DMS53 treated with DMSO at 0.1 percent for 48 hours (cell line): ENCODE measurements at regions not wholly inside any gene's neighbourhood (a gene's known extent, or its start where the extent isn't known, plus 50 kb on each side); places are given as distances from the start of the nearest gene placed in this dataset.

Experiments used
- DNase-seq: peaks from one replicate; lab custom pipeline; 2025; ENCODE audit not compliant: unreplicated experiment; lab: John Stamatoyannopoulos, UW

- DNase-seq, result no peak
These were observed 278.3 kb downstream of the RBM43 start for GRCh38 chr2:150983314-150983897.

GRCh38 chr2:150981826-150982225, 279.8 kb downstream of the RBM43 start:
- DNase-seq, result no peak

- DNase-seq, result no peak
These were observed 283.6 kb downstream of the RBM43 start for GRCh38 chr2:150978053-150978452.

- no peak for DNase-seq
These were observed 284.4 kb downstream of the RBM43 start for GRCh38 chr2:150977296-150977695.

GRCh38 chr2:150976604-150977003, 285.1 kb downstream of the RBM43 start:
- no peak for DNase-seq

GRCh38 chr2:150974864-150975263, 286.8 kb downstream of the RBM43 start:
- no peak for DNase-seq

GRCh38 chr2:150974234-150974633, 287.4 kb downstream of the RBM43 start:
- DNase-seq, result no peak

GRCh38 chr2:150971910-150972309, 289.8 kb downstream of the RBM43 start:
- DNase-seq, result no peak

- no peak for DNase-seq
These were observed 298.3 kb downstream of the RBM43 start for GRCh38 chr2:150963336-150963735.

- no peak for DNase-seq
These were observed 306.4 kb downstream of the RBM43 start for GRCh38 chr2:150955231-150955630.

- DNase-seq, result no peak
These were observed 314.8 kb downstream of the RBM43 start for GRCh38 chr2:150946831-150947230.

GRCh38 chr2:150944315-150944714, 317.3 kb downstream of the RBM43 start:
- no peak for DNase-seq

- DNase-seq, result no peak
These were observed 322.6 kb downstream of the RBM43 start for GRCh38 chr2:150939087-150939486.

- no peak for DNase-seq
These were observed 323.1 kb downstream of the RBM43 start for GRCh38 chr2:150938527-150938926.

- DNase-seq, result no peak
These were observed 324.6 kb downstream of the RBM43 start for GRCh38 chr2:150937030-150937429.

GRCh38 chr2:150931451-150931850, 330.2 kb downstream of the RBM43 start:
- no peak for DNase-seq

GRCh38 chr2:150925611-150926010, 336.1 kb downstream of the RBM43 start:
- no peak for DNase-seq

GRCh38 chr2:150924878-150925277, 336.8 kb downstream of the RBM43 start:
- no peak for DNase-seq

GRCh38 chr2:150919901-150920300, 341.8 kb downstream of the RBM43 start:
- DNase-seq, result no peak

- no peak for DNase-seq
These were observed 343.5 kb downstream of the RBM43 start for GRCh38 chr2:150917961-150918713.

GRCh38 chr2:150916467-150917396, 344.9 kb downstream of the RBM43 start:
- no peak for DNase-seq
